Pancreas (tissue), 10 donors: ENCODE measurements at regions not wholly inside any gene's neighbourhood (a gene's known extent, or its start where the extent isn't known, plus 50 kb on each side); places are given as distances from the start of the nearest gene placed in this dataset.

Experiments used
- ATAC-seq, 4 donors: fragments of 200-7000 bp; cut with Tn5 transposase; one replicate each; pipeline versions ENCODE4 v1.8.0 to v1.9.1; 2020; ENCODE audit warnings: mild to moderate bottlenecking in 4 of 4, moderate library complexity in 4 of 4
- DNase-seq, 6 donors: peaks; one replicate each; pipeline ENCODE4 v3.0.0-alpha.2; 2020
- FAIRE-seq: peaks from 2 replicates; lab custom pipeline; 2012; peaks lifted over from hg19 to GRCh38; lab: Jason Lieb, UNC
- H3K27ac ChIP-seq, 4 donors: fragments of 200-600 bp; sonication (generic); 1 replicate in 3 of 4; 2 replicates in 1 of 4; pipeline versions ENCODE4 v1.5.0 to v1.8.0; 2020
- H3K27me3 ChIP-seq, 4 donors: fragments of 200-600 bp; one replicate each; pipeline ENCODE4 v1.8.0; 2021
- H3K36me3 ChIP-seq, 3 donors: fragments of 200-600 bp; sonication (generic) in 1 of 3; one replicate each; pipeline versions ENCODE4 v1.5.0 to v1.8.0; 2020 to 2021
- H3K4me1 ChIP-seq, 3 donors: fragments of 200-600 bp; one replicate each; pipeline ENCODE4 v1.8.0; 2021
- H3K4me3 ChIP-seq, 4 donors: fragments of 200-600 bp; sonication (generic) in 2 of 4; one replicate each; pipeline versions ENCODE4 v1.5.0 to v1.8.0; 2020 to 2021
- H3K9me3 ChIP-seq, 4 donors: fragments of 200-600 bp; one replicate each; pipeline ENCODE4 v1.8.0; 2021
- WGBS, 2 donors: extraction: QIAGEN DNeasy Blood & Tissue Kit; methylation state at CpG; one replicate each; pipeline ENCODE4 v1.1.7; 2013; 5-methylcytosine and 5-hydroxymethylcytosine counted together
- intact Hi-C, 3 donors: fragments of 100-400 bp; cut with DNase I; formaldehyde crosslinking; loops; one replicate each; pipeline versions ENCODE4 v1.11.1 to v1.14.2; 2022
- TF ChIP-seq, protein P1 (sequence below), 4 donors: fragments of 200-600 bp; sonication (generic) in 3 of 4; IDR thresholded peaks; one replicate each; pipeline versions ENCODE4 v1.5.0 to v1.8.0; 2021; ENCODE audit warnings: antibody characterized with exemption in 4 of 4
- donor health status: healthy with polysubstance abuse.
- donor health status: DM: no; HTN: no; CAD: no; lungs with moderate emphysema.
- donor health status: DM: no; HTN: no; CAD: no.
- donor health status: control.
- donor health status: control.
- donor health status: Bipolar disorder and iron deficiency.
- donor health status: DM: yes; HTN: yes; CAD: no.
- donor health status: DM: no; HTN: no; CAD: no.
- donor health status: DM: no; HTN: no; CAD: no.
- donor health status: DM: yes; HTN: yes; CAD: no.

GRCh38 chr9:86511614-86512360 lies 157.6 kb upstream of the TUT7 start:
- 88 to 90% methylated on average over 8 of the region's 8 CpGs for WGBS, 2 donors

DNA sequence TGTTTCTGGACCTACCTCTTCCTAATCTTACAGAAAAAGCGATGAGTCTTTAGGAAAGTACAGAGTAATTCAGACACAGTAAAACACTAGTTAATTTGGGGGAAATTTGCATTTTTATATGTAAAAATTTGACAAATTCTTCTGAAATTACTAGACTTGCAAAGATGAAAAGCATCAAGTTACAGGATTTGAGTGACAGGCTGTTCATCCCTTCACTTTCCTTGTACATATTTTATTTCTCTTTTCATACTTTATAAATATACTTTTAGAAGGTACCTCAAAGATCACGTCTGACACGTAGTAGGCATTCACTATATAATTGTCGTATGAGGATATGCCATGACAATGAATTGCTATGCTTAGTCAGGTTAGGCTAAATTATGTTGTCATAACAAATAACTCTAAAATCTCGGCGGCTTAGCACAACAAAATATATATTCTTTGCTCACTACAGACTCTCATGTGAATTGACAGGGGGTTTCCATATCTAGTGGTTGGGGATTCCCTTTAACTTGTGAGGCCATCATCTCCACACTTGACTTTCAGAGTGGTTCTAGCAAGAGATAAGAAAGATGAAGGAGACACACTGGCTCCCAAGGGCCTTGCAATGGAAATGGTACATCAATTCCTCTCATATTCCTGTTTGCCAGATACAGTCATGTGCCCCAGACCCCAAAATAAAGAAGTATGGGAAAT lies 154.1 kb upstream of the TUT7 start:
- Histone ChIP-seq H3K9me3 (no peaks in the 10 kb centered on the region), H3K27me3 (no peaks in the 10 kb centered on the region), H3K36me3 (no peaks in the 10 kb centered on the region), H3K4me1 (no peaks in the 10 kb centered on the region), H3K27ac (peak overlapping the region in 1 of 4 donors; percentile 19), H3K4me3 (no peak overlapping the region)
- FAIRE-seq (no peak), ATAC-seq (no peak), DNase-seq (no peak)
- WGBS, 2 donors, result 78 to 81% methylated on average over 6 of the region's 6 CpGs
- TF ChIP-seq, protein P1, sequence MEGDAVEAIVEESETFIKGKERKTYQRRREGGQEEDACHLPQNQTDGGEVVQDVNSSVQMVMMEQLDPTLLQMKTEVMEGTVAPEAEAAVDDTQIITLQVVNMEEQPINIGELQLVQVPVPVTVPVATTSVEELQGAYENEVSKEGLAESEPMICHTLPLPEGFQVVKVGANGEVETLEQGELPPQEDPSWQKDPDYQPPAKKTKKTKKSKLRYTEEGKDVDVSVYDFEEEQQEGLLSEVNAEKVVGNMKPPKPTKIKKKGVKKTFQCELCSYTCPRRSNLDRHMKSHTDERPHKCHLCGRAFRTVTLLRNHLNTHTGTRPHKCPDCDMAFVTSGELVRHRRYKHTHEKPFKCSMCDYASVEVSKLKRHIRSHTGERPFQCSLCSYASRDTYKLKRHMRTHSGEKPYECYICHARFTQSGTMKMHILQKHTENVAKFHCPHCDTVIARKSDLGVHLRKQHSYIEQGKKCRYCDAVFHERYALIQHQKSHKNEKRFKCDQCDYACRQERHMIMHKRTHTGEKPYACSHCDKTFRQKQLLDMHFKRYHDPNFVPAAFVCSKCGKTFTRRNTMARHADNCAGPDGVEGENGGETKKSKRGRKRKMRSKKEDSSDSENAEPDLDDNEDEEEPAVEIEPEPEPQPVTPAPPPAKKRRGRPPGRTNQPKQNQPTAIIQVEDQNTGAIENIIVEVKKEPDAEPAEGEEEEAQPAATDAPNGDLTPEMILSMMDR (IDR thresholded peaks at IDR 0.05), result no peak
- intact Hi-C loops, result no loop called here

More at GRCh38 chr9:86511614-86512360, 157.6 kb upstream of the TUT7 start:
- ATAC-seq, result no peak
- Histone ChIP-seq H3K9me3 (no peaks in the 10 kb centered on the region), H3K36me3 (no peaks in the 10 kb centered on the region), H3K4me3 (no peak overlapping the region), H3K27me3 (no peaks in the 10 kb centered on the region), H3K27ac (no peak overlapping the region), H3K4me1 (no peaks in the 10 kb centered on the region)
- FAIRE-seq, result no peak
- intact Hi-C loops, result no loop called here
- DNase-seq, result no peak
- TF ChIP-seq, protein P1 (IDR thresholded peaks at IDR 0.05), result no peak

GRCh38 chr9:86507212-86507630 lies 153.0 kb upstream of the TUT7 start:
- H3K4me1 ChIP-seq, result no peaks in the 10 kb centered on the region
- H3K27me3 ChIP-seq, result no peaks in the 10 kb centered on the region
- ATAC-seq (peak in 1 of 4 donors; percentile 68), FAIRE-seq (no peak), DNase-seq (no peak)
- H3K4me3 ChIP-seq, result no peak overlapping the region
- 63 to 64% methylated on average over 6 of the region's 6 CpGs for whole genome bisulfite sequencing, 2 donors
- peak overlapping the region in 1 of 4 donors; percentile 19 for H3K27ac ChIP-seq
- H3K36me3 ChIP-seq, result no peaks in the 10 kb centered on the region
- intact Hi-C loops, result no loop called here
- no peaks in the 10 kb centered on the region for H3K9me3 ChIP-seq
- TF ChIP-seq, protein P1 (IDR thresholded peaks at IDR 0.05), result no peak

GRCh38 chr9:86503942-86504341 lies 149.7 kb upstream of the TUT7 start:
- 76% methylated on average over 6 of the region's 6 CpGs for WGBS, 2 donors
- no peak overlapping the region for H3K27ac ChIP-seq
- no peaks in the 10 kb centered on the region for H3K36me3 ChIP-seq
- DNase-seq (no peak), FAIRE-seq (no peak), ATAC-seq (no peak)
- H3K27me3 ChIP-seq, result no peaks in the 10 kb centered on the region
- H3K4me1 ChIP-seq, result no peaks in the 10 kb centered on the region
- no peaks in the 10 kb centered on the region for H3K9me3 ChIP-seq
- intact Hi-C loops, result no loop called here
- H3K4me3 ChIP-seq, result no peak overlapping the region
- TF ChIP-seq, protein P1 (IDR thresholded peaks at IDR 0.05), result no peak

- no peak for DNase-seq
- 19% methylated on average over 1 of the region's 1 CpG for WGBS, 2 donors
- no peak for ATAC-seq
- no peak for FAIRE-seq
- H3K27me3 ChIP-seq, result no peaks in the 10 kb centered on the region
- no peaks in the 10 kb centered on the region for H3K9me3 ChIP-seq
- H3K27ac ChIP-seq, result no peak overlapping the region
- intact Hi-C loops, result no loop called here
- no peaks in the 10 kb centered on the region for H3K4me1 ChIP-seq
- TF ChIP-seq, protein P1 (IDR thresholded peaks at IDR 0.05), result no peak
- no peak overlapping the region for H3K4me3 ChIP-seq
- no peaks in the 10 kb centered on the region for H3K36me3 ChIP-seq
Measured at GRCh38 chr9:86503314-86503713, 149.1 kb upstream of the TUT7 start.
